Spinal cord (tissue), 9 donors: ENCODE measurements at regions not wholly inside any gene's neighbourhood (a gene's known extent, or its start where the extent isn't known, plus 50 kb on each side); places are given as distances from the start of the nearest gene placed in this dataset.

Experiments used
- DNase-seq, 6 donors: peaks; one replicate each; pipeline versions ENCODE4 v3.0.0 to v3.0.0-alpha.2; 2013 to 2015; ENCODE audit warnings: low spot score in 6 of 6, low read depth in 4 of 6
- H3K27ac ChIP-seq: one replicate; pipeline ENCODE4 v1.5.1; 2013; ENCODE audit warnings: low read depth, low read length, control low read depth
- H3K27me3 ChIP-seq: one replicate; pipeline ENCODE4 v1.6.1; 2013; ENCODE audit warnings: low read length; ENCODE audit not compliant: control insufficient read depth, insufficient read depth
- H3K36me3 ChIP-seq: one replicate; pipeline ENCODE4 v1.6.1; 2013; ENCODE audit warnings: low read length; ENCODE audit not compliant: control insufficient read depth, insufficient read depth
- H3K4me1 ChIP-seq: one replicate; pipeline ENCODE4 v1.6.1; 2013; ENCODE audit warnings: low read length; ENCODE audit not compliant: control insufficient read depth, insufficient read depth
- H3K4me3 ChIP-seq: one replicate; pipeline ENCODE4 v1.5.1; 2013; ENCODE audit warnings: low read depth, low read length, control low read depth
- H3K9me3 ChIP-seq: one replicate; pipeline ENCODE4 v1.6.1; 2013; ENCODE audit warnings: low read length; ENCODE audit not compliant: control insufficient read depth, insufficient read depth
- WGBS: methylation state at CpG from one replicate; pipeline ENCODE4 v1.1.5; 2013; ENCODE audit warnings: missing lambda C conversion rate; ENCODE audit not compliant: insufficient coverage; 5-methylcytosine and 5-hydroxymethylcytosine counted together
- donor health status: healthy.

GRCh38 chr1:30412241-30413110 lies 310.9 kb downstream of the MATN1 start:
- H3K27me3 ChIP-seq: no peaks in the 10 kb centered on the region
- no peak for DNase-seq

GRCh38 chr1:30411206-30411605 lies 312.2 kb downstream of the MATN1 start:
- H3K4me1 ChIP-seq: peaks cover 25% of the 10 kb centered on the region

More at GRCh38 chr1:30412241-30413110, 310.9 kb downstream of the MATN1 start:
- no peaks in the 10 kb centered on the region for H3K36me3 ChIP-seq
- WGBS: 75% methylated on average over 11 of the region's 13 CpGs
- no peaks in the 10 kb centered on the region for H3K9me3 ChIP-seq
- H3K27ac ChIP-seq: no peak overlapping the region
- H3K4me1 ChIP-seq: peaks cover 14% of the 10 kb centered on the region
- H3K4me3 ChIP-seq: no peak overlapping the region

GRCh38 chr1:30410153-30410851 lies 313.1 kb downstream of the MATN1 start:
- Histone ChIP-seq H3K27ac (no peak overlapping the region), H3K9me3 (no peaks in the 10 kb centered on the region), H3K4me3 (no peak overlapping the region), H3K27me3 (no peaks in the 10 kb centered on the region), H3K4me1 (peaks cover 25% of the 10 kb centered on the region), H3K36me3 (no peaks in the 10 kb centered on the region)
- 90% methylated on average over 7 of the region's 9 CpGs for WGBS
- DNase-seq: no peak

More at GRCh38 chr1:30411206-30411605, 312.2 kb downstream of the MATN1 start:
- Histone ChIP-seq H3K27me3 (no peaks in the 10 kb centered on the region), H3K27ac (no peak overlapping the region), H3K4me3 (no peak overlapping the region), H3K9me3 (no peaks in the 10 kb centered on the region), H3K36me3 (no peaks in the 10 kb centered on the region)
- WGBS: 76% methylated on average over 8 of the region's 9 CpGs
- no peak for DNase-seq

- DNase-seq: no peak
- H3K4me3 ChIP-seq: no peak overlapping the region
- H3K27me3 ChIP-seq: no peaks in the 10 kb centered on the region
- H3K9me3 ChIP-seq: no peaks in the 10 kb centered on the region
- H3K27ac ChIP-seq: no peak overlapping the region
- peaks cover 22% of the 10 kb centered on the region for H3K4me1 ChIP-seq
- 92% methylated on average over 3 of the region's 5 CpGs for WGBS
- no peaks in the 10 kb centered on the region for H3K36me3 ChIP-seq
Measured at GRCh38 chr1:30409476-30410152, 313.8 kb downstream of the MATN1 start.

GRCh38 chr1:30407865-30408580 lies 315.4 kb downstream of the MATN1 start:
- WGBS: 61% methylated on average over 7 of the region's 9 CpGs
- H3K27me3 ChIP-seq: no peaks in the 10 kb centered on the region

GRCh38 chr1:30406996-30407864 lies 316.2 kb downstream of the MATN1 start:
- WGBS: 83% methylated on average over 7 of the region's 18 CpGs
- Histone ChIP-seq H3K4me3 (no peak overlapping the region), H3K27ac (no peak overlapping the region), H3K4me1 (peaks cover 15% of the 10 kb centered on the region), H3K27me3 (no peaks in the 10 kb centered on the region), H3K9me3 (no peaks in the 10 kb centered on the region), H3K36me3 (no peaks in the 10 kb centered on the region)
- DNase-seq: peak in 1 of 6 donors; percentile 72

More at GRCh38 chr1:30407865-30408580, 315.4 kb downstream of the MATN1 start:
- no peaks in the 10 kb centered on the region for H3K9me3 ChIP-seq
- H3K4me1 ChIP-seq: peaks cover 22% of the 10 kb centered on the region
- H3K36me3 ChIP-seq: no peaks in the 10 kb centered on the region
- no peak for DNase-seq
- no peak overlapping the region for H3K4me3 ChIP-seq
- H3K27ac ChIP-seq: no peak overlapping the region

GRCh38 chr1:30405631-30406212 lies 317.7 kb downstream of the MATN1 start:
- Histone ChIP-seq H3K27ac (no peak overlapping the region), H3K27me3 (no peaks in the 10 kb centered on the region), H3K36me3 (no peaks in the 10 kb centered on the region), H3K4me3 (no peak overlapping the region), H3K4me1 (peaks cover 11% of the 10 kb centered on the region), H3K9me3 (no peaks in the 10 kb centered on the region)
- WGBS: 98% methylated on average over 4 of the region's 8 CpGs
- no peak for DNase-seq

- peaks cover 11% of the 10 kb centered on the region for H3K4me1 ChIP-seq
- no peak overlapping the region for H3K27ac ChIP-seq
- no peaks in the 10 kb centered on the region for H3K36me3 ChIP-seq
- no peak for DNase-seq
- no peaks in the 10 kb centered on the region for H3K27me3 ChIP-seq
- no peak overlapping the region for H3K4me3 ChIP-seq
- WGBS: 67% methylated on average over 4 of the region's 4 CpGs
- H3K9me3 ChIP-seq: no peaks in the 10 kb centered on the region
Measured at GRCh38 chr1:30405081-30405480, 318.3 kb downstream of the MATN1 start.
